HG02884 (cell line): ENCODE measurements at regions not wholly inside any gene's neighbourhood (a gene's known extent, or its start where the extent isn't known, plus 50 kb on each side); places are given as distances from the start of the nearest gene placed in this dataset.
"Not testable (repeated sequence)": the region's sequence is repeated elsewhere in the genome, so short reads cannot be mapped to it uniquely, and the experiment has no call there.

Experiments used
- ATAC-seq: cut with Tn5 transposase; IDR thresholded peaks from one replicate; pipeline ENCODE4 v1.9.1; 2021; ENCODE audit warnings: mild to moderate bottlenecking, moderate library complexity; ENCODE audit not compliant: unreplicated experiment

- no peak for ATAC-seq
Observed at GRCh38 chr1:194860248-194861201, 1674.1 kb upstream of the B3GALT2 start.

GRCh38 chr1:194859481-194860154 lies 1673.2 kb upstream of the B3GALT2 start:
- ATAC-seq: not testable (repeated sequence)

GRCh38 chr1:194858811-194859480 lies 1672.5 kb upstream of the B3GALT2 start:
- ATAC-seq: not testable (repeated sequence)

DNA sequence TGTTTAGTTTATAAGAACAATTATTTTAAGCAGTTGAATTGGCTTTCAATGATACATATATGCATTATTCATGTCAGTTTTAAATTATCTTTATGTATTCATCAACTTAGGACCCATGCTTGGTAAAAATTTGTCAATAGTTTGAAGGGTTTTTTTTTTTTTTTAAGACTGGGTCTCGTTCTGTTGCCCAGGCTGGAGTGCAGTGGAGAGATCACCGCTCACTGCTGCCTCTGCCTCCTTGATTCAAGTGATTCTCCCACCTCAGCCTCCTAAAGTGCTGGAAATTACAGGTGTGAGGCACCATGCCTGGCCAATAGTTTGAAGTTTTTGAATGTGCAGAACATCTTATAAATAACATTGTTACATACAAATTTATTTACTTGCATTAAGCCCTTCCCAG lies 1671.0 kb upstream of the B3GALT2 start:
- ATAC-seq: no peak

GRCh38 chr1:194848846-194849245 lies 1662.4 kb upstream of the B3GALT2 start:
- no peak for ATAC-seq

- no peak for ATAC-seq
Observed at GRCh38 chr1:194846488-194846887, 1660.1 kb upstream of the B3GALT2 start.

DNA sequence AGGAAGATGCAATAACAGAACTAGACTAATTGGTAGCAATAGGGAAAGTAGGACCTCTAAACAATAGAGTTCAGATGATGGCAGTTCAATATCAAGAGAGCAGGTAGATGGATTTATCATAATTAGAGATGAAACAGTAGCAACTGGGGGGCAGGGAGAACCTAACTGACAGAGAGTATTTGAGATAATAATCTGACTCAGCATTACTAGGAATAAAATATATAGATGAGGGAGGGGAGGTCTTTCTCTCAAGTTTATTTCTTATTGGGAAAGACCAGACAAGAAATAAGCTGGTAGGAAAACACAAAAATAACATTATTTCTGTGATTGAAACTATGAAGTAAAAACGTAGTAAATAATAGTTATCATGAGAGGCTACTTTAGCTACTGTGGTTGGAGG lies 1656.7 kb upstream of the B3GALT2 start:
- ATAC-seq: no peak

- ATAC-seq: no peak
Observed at GRCh38 chr1:194833111-194833510, 1646.7 kb upstream of the B3GALT2 start.

DNA sequence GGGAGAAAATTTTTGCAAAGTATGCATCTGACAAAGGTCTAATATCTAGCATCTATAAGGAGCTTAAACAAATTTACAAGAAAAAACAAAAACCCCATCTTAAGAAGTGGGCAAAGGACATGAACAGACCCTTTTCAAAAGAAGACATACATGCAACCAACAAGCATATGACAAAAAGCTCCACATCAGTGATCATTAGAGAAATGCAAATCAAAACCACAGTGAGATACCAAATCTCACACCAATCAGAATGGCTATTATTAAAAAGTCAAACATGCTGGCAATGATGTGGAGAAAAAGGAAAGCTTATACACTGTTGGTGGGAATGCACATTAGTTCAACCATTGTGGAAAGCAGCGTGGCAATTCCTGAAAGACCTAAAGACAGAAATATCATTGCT lies 1645.2 kb upstream of the B3GALT2 start:
- ATAC-seq: not testable (repeated sequence)

- ATAC-seq: peak; percentile 89
Observed at GRCh38 chr1:194830387-194830786, 1644.0 kb upstream of the B3GALT2 start.

GRCh38 chr1:194829492-194829891 lies 1643.1 kb upstream of the B3GALT2 start:
- ATAC-seq: no peak

GRCh38 chr1:194825382-194825781 lies 1639.0 kb upstream of the B3GALT2 start:
- ATAC-seq: no peak

- no peak for ATAC-seq
Observed at GRCh38 chr1:194821091-194821490, 1634.7 kb upstream of the B3GALT2 start.

DNA sequence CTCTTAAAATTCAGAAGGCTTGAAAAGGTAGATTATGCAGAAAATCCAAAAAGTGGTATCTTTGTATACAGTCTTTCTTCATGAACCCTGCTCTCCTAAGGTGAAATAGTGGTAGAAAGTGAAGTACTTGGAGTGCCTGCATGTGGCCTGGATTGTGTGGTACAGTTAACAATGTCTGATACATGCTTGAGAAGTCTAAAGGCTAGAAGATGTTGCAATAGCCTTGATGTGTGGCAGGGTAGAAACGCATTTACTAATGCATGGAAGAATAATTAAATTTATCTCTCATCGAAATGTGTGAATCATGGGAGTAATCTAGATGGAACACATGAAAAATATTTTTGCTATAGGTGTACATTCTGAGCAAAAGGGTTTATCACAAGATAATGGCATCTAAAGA lies 1632.3 kb upstream of the B3GALT2 start:
- no peak for ATAC-seq

DNA sequence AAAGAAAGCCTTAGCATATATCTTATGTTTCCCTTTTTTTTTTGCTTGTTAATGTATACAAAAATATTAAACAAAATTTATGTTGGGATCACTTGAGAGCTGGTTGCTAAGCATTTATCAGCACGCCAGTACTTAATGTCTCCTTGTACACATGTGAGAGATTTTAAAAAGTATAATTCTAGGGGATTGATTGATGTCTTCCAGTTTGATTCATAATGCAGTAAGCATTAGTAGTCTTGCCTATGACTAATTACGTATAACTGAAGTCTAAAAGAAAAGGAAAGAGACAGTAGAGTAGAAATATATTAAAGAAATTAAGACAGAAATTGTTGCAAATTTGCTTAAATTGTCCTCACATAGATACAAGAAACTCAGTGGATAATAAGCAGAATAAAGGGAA lies 1630.4 kb upstream of the B3GALT2 start:
- no peak for ATAC-seq

GRCh38 chr1:194813096-194813495 lies 1626.7 kb upstream of the B3GALT2 start:
- no peak for ATAC-seq

DNA sequence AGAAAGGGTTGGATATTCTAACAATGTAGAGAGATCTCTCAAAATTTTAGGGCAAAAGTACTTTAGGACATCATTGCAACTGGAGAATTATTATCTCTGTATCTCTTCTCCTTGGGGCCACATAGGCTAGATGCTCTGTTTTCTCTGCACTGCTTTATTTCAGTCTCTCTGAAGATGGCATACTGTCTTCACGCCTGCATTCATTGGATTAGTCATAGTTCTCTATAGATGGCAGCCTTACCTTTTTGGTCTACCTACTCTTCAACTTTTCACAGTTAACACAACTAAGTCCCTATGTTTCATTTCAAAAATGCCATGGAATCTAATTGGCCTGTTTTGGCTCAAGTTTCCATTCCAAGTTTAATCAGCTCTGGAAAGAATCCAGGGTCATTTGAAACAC lies 1623.3 kb upstream of the B3GALT2 start:
- no peak for ATAC-seq

DNA sequence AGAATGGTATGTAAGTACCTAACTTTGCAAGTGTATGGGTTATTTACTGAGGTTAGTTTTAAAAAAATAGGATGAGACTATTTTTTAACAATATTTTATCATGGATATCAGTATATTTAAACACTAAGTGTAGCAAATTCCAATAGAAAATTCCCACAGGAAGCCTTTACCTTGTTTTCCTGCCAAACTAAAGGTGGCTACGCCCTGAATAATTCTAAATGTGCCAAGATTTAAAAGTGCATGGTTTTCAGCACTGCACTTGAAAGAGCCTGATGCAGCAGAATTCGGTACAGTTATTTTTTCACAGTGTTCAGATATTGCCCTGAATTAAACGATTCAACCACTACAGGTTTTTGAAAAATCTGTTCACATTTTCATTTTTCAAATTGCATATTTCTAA lies 1622.8 kb upstream of the B3GALT2 start:
- ATAC-seq: no peak

DNA sequence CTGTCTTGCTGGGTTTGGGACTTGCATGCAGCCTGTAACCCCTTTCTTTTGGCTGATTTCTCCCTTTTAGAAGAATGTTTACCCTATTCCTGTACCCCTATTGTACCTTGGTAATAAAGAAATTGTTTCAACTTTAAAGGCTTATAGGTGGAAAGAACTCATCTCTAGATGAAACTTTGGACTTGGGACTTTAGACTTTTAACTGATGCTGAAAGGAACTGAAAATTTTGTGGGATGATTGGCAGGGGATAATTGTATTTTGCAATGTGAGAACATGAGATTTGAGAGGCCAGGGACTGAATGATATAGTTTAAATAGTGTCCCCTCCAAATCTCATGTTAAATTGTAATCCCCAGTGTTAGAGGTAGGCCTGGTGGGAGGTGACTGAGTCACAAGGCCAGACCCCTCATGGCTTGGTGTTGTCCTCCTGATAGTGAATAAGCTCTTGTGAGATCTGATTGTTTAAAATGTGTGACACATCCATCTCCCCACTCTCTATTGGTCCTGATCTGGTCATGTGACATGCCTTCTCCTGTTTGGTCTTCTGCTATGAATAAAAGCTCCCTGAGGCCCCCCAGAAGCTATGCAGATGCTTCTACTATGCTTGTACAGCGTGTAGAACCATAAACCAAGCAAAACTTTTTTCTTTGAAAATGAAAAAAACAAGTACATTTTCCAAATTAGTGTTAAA lies 1621.3 kb upstream of the B3GALT2 start:
- ATAC-seq: no peak

DNA sequence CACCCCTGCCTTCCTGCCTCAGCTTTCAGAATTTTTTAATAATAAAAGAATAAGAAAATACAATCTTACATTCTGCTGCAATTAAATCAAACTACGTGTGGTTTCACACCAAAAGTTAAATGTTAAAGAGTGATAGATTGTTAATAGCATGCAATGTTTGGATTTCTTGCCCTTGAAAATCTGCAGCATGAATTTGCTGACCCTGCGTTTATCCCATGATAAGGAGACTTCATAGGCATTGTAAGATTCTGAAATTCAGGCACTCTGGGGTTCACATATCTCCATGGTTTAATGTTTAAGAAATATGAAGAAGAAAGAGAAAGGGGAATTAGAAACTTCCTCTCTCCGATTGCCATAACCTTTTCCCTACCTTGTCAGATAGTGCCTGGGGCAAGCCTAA lies 1616.2 kb upstream of the B3GALT2 start:
- no peak for ATAC-seq
